GM12873 (cell line): ENCODE measurements at regions not wholly inside any gene's neighbourhood (a gene's known extent, or its start where the extent isn't known, plus 50 kb on each side); places are given as distances from the start of the nearest gene placed in this dataset.

Source experiments
- CTCF ChIP-seq: IDR thresholded peaks from 2 replicates; pipeline ENCODE4 v1.5.1; 2012; ENCODE audit warnings: low read depth, mild to moderate bottlenecking, moderate library complexity, low read length, control low read depth; ENCODE audit not compliant: insufficient read depth; ENCODE audit errors: missing control alignments

- no peak for TF ChIP-seq CTCF
Measured at GRCh38 chr6:85864453-85865401, 222.0 kb upstream of the SYNCRIP start.

GRCh38 chr6:85856235-85856634, 213.5 kb upstream of the SYNCRIP start:
- TF ChIP-seq CTCF, result no peak

GRCh38 chr6:85828973-85829372, 186.3 kb upstream of the SYNCRIP start:
- no peak for TF ChIP-seq CTCF

GRCh38 chr6:85826997-85827396, 184.3 kb upstream of the SYNCRIP start:
- no peak for TF ChIP-seq CTCF

- TF ChIP-seq CTCF, result no peak
Measured at GRCh38 chr6:85824329-85824728, 181.6 kb upstream of the SYNCRIP start.

GRCh38 chr6:85810558-85810957, 167.9 kb upstream of the SYNCRIP start:
- TF ChIP-seq CTCF, result no peak

GRCh38 chr6:85803721-85804120, 161.0 kb upstream of the SYNCRIP start:
- no peak for TF ChIP-seq CTCF
